ENCODE measurements at regions not wholly inside any gene's neighbourhood (a gene's known extent, or its start where the extent isn't known, plus 50 kb on each side); places are given as distances from the start of the nearest gene placed in this dataset.
A peak's percentile ranks its signal among the peaks of the same experiment; 100 is the strongest.

GRCh38 chr3:27585429-27585828 lies 101.2 kb upstream of the SLC4A7 start:
- no peaks in the 10 kb centered on the region for H4K20me1 ChIP-seq (replicated peaks; ENCODE audit: insufficient read depth)
- no peak overlapping the region for H3K4me3 ChIP-seq
- H3K4me2 ChIP-seq: no peak overlapping the region
- no peak for DNase-seq (ENCODE audit: low spot score)
- peaks cover 16% of the 10 kb centered on the region for H3K4me1 Mint-ChIP-seq
- no peak overlapping the region for H3K27ac ChIP-seq (ENCODE audit: low read depth)
- no peaks in the 10 kb centered on the region for H3K27me3 ChIP-seq (ENCODE audit: insufficient read depth)
- H3K36me3 ChIP-seq (ENCODE audit: insufficient read depth): no peaks in the 10 kb centered on the region
- H3K79me2 ChIP-seq (replicated peaks; ENCODE audit: insufficient read depth): no peaks in the 10 kb centered on the region
- H3K27ac Mint-ChIP-seq: no peak overlapping the region; the same call in 1 of the 2 replicates
- H2AFZ ChIP-seq: peak overlapping the region; percentile 32; the same call in 1 of the 2 replicates
- no peaks in the 10 kb centered on the region for H3K9me2 ChIP-seq (ENCODE audit: insufficient read depth)
- H3K4me3 Mint-ChIP-seq: no peak overlapping the region
- peaks cover 4% of the 10 kb centered on the region; the same call in 1 of the 3 replicates for H3K36me3 Mint-ChIP-seq (ENCODE audit: low read depth)
- H3K4me1 ChIP-seq (ENCODE audit: insufficient read depth): peaks cover 8% of the 10 kb centered on the region
- no peak for ATAC-seq
- H3K9me3 Mint-ChIP-seq: peaks cover 4% of the 10 kb centered on the region
- no peaks in the 10 kb centered on the region for H3F3A ChIP-seq (replicated peaks; ENCODE audit: low read depth)
- TF ChIP-seq NANOG (IDR thresholded peaks at IDR 0.05; ENCODE audit: borderline replicate concordance) (no peak), CREB1 (CRISPR knock-in tag; IDR thresholded peaks at IDR 0.05; ENCODE audit: low read depth) (no peak)
- H3K27me3 Mint-ChIP-seq (ENCODE audit: insufficient read depth, low read depth, poor library complexity): peaks cover 1% of the 10 kb centered on the region

- no peak overlapping the region for H3K4me2 ChIP-seq
- no peak overlapping the region for H2AFZ ChIP-seq
- H3K4me1 Mint-ChIP-seq: peaks cover 11% of the 10 kb centered on the region
- H3K27me3 Mint-ChIP-seq (ENCODE audit: insufficient read depth, low read depth, poor library complexity): peaks cover 1% of the 10 kb centered on the region
- H3K4me1 ChIP-seq (ENCODE audit: insufficient read depth): peaks cover 3% of the 10 kb centered on the region
- no peak for TF ChIP-seq JUNB (IDR thresholded peaks at IDR 0.05; ENCODE audit: unreplicated experiment)
- TF ChIP-seq EZH2 (IDR thresholded peaks at IDR 0.05; ENCODE audit: low read depth, unreplicated experiment): no peak
- no peak for TF ChIP-seq CTCF (conservative IDR thresholded peaks at IDR 0.05; ENCODE audit: low read depth in 2 of 2)
- no peak for TF ChIP-seq ETS1 (IDR thresholded peaks at IDR 0.05)
- H3K27me3 ChIP-seq (ENCODE audit: insufficient read depth): no peaks in the 10 kb centered on the region
- no peaks in the 10 kb centered on the region for H4K20me1 ChIP-seq (replicated peaks; ENCODE audit: insufficient read depth)
- peaks cover 4% of the 10 kb centered on the region; the same call in 1 of the 3 replicates for H3K36me3 Mint-ChIP-seq (ENCODE audit: low read depth)
- ATAC-seq (peak; percentile 32; the same call in 1 of the 3 replicates), DNase-seq (ENCODE audit: low spot score) (no peak)
- no peak overlapping the region for H3K4me3 ChIP-seq
- H3K4me3 Mint-ChIP-seq: no peak overlapping the region
- no peaks in the 10 kb centered on the region for H3K9me2 ChIP-seq (ENCODE audit: insufficient read depth)
- no peak overlapping the region; the same call in 1 of the 2 replicates for H3K27ac Mint-ChIP-seq
- no peak overlapping the region for H3K27ac ChIP-seq (ENCODE audit: low read depth)
- H3K9me3 Mint-ChIP-seq: peaks cover 4% of the 10 kb centered on the region
- H3K79me2 ChIP-seq (replicated peaks; ENCODE audit: insufficient read depth): no peaks in the 10 kb centered on the region
- no peaks in the 10 kb centered on the region for H3K36me3 ChIP-seq (ENCODE audit: insufficient read depth)
- H3F3A ChIP-seq (replicated peaks; ENCODE audit: low read depth): no peaks in the 10 kb centered on the region
Measured at GRCh38 chr3:27584874-27585273, 100.7 kb upstream of the SLC4A7 start.

- H3F3A ChIP-seq (replicated peaks; ENCODE audit: low read depth): no peaks in the 10 kb centered on the region
- H3K4me1 Mint-ChIP-seq: peaks cover 8% of the 10 kb centered on the region
- 0 out of 2 replicates have a peak overlapping the region, but pooled peaks have one; percentile 8 for H3K27ac Mint-ChIP-seq
- H3K27me3 ChIP-seq (ENCODE audit: insufficient read depth): no peaks in the 10 kb centered on the region
- no peak overlapping the region for H3K4me2 ChIP-seq
- no peaks in the 10 kb centered on the region for H3K36me3 ChIP-seq (ENCODE audit: insufficient read depth)
- no peak overlapping the region for H3K27ac ChIP-seq (ENCODE audit: low read depth)
- H3K4me3 ChIP-seq: no peak overlapping the region
- no peaks in the 10 kb centered on the region for H3K79me2 ChIP-seq (replicated peaks; ENCODE audit: insufficient read depth)
- H3K27me3 Mint-ChIP-seq (ENCODE audit: insufficient read depth, low read depth, poor library complexity): peaks cover 1% of the 10 kb centered on the region
- H3K9me2 ChIP-seq (ENCODE audit: insufficient read depth): no peaks in the 10 kb centered on the region; the same call in 1 of the 2 replicates
- H3K9me3 Mint-ChIP-seq: peaks cover 6% of the 10 kb centered on the region
- ATAC-seq (no peak), DNase-seq (ENCODE audit: low spot score) (no peak)
- H3K4me1 ChIP-seq (ENCODE audit: insufficient read depth): no peaks in the 10 kb centered on the region
- H3K36me3 Mint-ChIP-seq (ENCODE audit: low read depth): peaks cover 4% of the 10 kb centered on the region; the same call in 1 of the 3 replicates
- H2AFZ ChIP-seq: no peak overlapping the region
- no peaks in the 10 kb centered on the region for H4K20me1 ChIP-seq (replicated peaks; ENCODE audit: insufficient read depth)
- H3K4me3 Mint-ChIP-seq: no peak overlapping the region
- TF ChIP-seq ZNF331 (CRISPR knock-in tag; IDR thresholded peaks at IDR 0.05; ENCODE audit: low read depth): no peak
Measured at GRCh38 chr3:27581852-27582251, 97.7 kb upstream of the SLC4A7 start.

Data from GM23338 (cell line).